ENCODE measurements at regions not wholly inside any gene's neighbourhood (a gene's known extent, or its start where the extent isn't known, plus 50 kb on each side); places are given as distances from the start of the nearest gene placed in this dataset.

DNA sequence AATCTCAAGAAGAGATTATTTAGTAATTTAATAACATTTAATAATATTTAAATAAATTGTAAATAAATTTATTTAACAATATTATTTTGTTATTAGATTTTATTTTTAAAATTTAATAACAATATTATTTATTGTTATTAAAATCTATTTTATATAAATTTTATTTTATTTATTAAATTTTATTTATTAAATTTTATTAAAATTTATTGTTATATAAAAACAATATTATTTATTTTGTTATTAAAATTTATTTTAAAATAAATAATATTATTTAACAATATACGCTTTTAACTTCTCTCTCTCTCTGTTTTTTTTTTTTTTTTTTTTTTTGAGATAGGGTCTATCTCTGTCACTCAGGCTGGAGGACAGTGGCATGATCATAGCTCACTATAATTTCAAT is 347.1 kb upstream of the LRRC7 start:
- TF ChIP-seq, protein P1, sequence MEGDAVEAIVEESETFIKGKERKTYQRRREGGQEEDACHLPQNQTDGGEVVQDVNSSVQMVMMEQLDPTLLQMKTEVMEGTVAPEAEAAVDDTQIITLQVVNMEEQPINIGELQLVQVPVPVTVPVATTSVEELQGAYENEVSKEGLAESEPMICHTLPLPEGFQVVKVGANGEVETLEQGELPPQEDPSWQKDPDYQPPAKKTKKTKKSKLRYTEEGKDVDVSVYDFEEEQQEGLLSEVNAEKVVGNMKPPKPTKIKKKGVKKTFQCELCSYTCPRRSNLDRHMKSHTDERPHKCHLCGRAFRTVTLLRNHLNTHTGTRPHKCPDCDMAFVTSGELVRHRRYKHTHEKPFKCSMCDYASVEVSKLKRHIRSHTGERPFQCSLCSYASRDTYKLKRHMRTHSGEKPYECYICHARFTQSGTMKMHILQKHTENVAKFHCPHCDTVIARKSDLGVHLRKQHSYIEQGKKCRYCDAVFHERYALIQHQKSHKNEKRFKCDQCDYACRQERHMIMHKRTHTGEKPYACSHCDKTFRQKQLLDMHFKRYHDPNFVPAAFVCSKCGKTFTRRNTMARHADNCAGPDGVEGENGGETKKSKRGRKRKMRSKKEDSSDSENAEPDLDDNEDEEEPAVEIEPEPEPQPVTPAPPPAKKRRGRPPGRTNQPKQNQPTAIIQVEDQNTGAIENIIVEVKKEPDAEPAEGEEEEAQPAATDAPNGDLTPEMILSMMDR (IDR thresholded peaks at IDR 0.05; ENCODE audit: unreplicated experiment in 3 of 3), result no peak
- no peaks in the 10 kb centered on the region for H3K9me3 Mint-ChIP-seq
- H3K36me3 Mint-ChIP-seq (ENCODE audit: low read depth), result no peaks in the 10 kb centered on the region
- H3K27ac Mint-ChIP-seq, result no peak overlapping the region
- H3K4me1 Mint-ChIP-seq, result no peaks in the 10 kb centered on the region
- H3K4me3 Mint-ChIP-seq, result no peak overlapping the region
- no peaks in the 10 kb centered on the region for H3K27me3 Mint-ChIP-seq (ENCODE audit: low read depth)

DNA sequence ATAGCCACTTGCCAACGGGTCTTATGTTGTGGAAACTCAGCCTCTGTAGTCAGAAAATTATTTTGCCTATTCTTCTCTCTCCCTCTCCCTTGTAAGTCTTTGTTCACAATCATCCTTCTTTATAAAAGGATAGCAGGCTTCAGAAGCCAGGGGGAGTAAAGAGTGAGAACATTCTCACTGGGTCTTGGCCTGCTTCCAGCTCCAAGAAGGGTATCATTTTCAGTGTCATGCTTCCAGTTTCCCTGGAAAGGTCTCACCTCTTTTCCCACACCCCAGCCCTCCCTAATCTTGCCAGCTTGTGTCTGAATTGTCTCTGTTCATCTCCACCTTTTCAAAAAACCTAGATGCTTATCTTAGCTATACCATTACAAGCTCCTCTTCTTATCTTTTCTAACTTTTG is 346.2 kb upstream of the LRRC7 start:
- no peak overlapping the region for H3K4me3 Mint-ChIP-seq
- H3K4me1 Mint-ChIP-seq, result no peaks in the 10 kb centered on the region

DNA sequence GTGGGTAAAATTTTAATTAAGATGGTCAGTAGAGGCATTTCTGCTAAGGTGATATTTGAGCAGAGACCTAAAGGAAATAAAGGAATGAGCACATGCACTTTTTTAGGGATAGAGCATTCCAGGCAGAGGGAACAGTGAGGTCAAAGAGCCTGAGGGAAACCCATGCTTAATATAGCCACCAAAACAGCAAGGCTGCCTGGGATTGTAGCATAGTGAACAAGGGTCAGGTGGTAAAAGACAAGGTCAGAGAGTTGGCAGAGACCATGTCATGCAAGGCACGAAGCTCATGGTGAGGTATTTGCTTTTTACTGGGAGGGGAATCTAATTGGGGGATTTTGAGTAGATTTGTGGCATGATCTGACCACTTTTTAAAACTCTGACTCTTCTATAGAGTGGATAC is 344.6 kb upstream of the LRRC7 start:
- Mint-ChIP-seq H3K9me3 (no peaks in the 10 kb centered on the region), H3K4me3 (no peak overlapping the region), H3K27me3 (ENCODE audit: low read depth) (no peaks in the 10 kb centered on the region), H3K36me3 (ENCODE audit: low read depth) (no peaks in the 10 kb centered on the region), H3K4me1 (no peaks in the 10 kb centered on the region), H3K27ac (no peak overlapping the region)
- TF ChIP-seq, protein P1 (IDR thresholded peaks at IDR 0.05; ENCODE audit: unreplicated experiment in 3 of 3), result no peak

More for the DNA sequence above, 346.2 kb upstream of the LRRC7 start:
- TF ChIP-seq, protein P1 (IDR thresholded peaks at IDR 0.05; ENCODE audit: unreplicated experiment in 3 of 3), result peak in 2 of 3 experiments; percentile 33 to 36
- Mint-ChIP-seq H3K27me3 (ENCODE audit: low read depth) (no peaks in the 10 kb centered on the region), H3K9me3 (no peaks in the 10 kb centered on the region), H3K27ac (no peak overlapping the region), H3K36me3 (ENCODE audit: low read depth) (no peaks in the 10 kb centered on the region)

DNA sequence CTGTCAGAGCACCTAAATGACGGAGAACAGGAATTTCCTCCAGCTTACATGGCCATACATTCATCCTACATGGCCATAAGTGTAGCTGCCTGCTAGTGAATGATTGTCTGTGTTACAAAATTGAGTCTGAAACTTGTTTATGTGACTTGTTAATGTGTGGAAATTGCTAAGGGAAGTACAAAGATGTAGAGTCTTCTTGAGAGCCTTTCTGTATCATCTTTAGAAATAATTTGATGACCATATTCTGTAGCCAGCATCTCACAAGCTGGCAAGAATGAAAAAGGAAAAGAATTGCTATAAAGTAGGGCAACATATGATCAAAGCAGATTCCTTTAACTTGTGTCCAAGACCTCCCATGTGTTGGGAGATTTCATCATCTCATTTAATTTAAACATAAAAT is 339.2 kb upstream of the LRRC7 start:
- TF ChIP-seq, protein P1 (IDR thresholded peaks at IDR 0.05; ENCODE audit: unreplicated experiment in 3 of 3), result no peak
- Mint-ChIP-seq H3K27ac (no peak overlapping the region), H3K4me1 (no peaks in the 10 kb centered on the region), H3K36me3 (ENCODE audit: low read depth) (no peaks in the 10 kb centered on the region), H3K27me3 (ENCODE audit: low read depth) (no peaks in the 10 kb centered on the region), H3K4me3 (no peak overlapping the region), H3K9me3 (no peaks in the 10 kb centered on the region)

DNA sequence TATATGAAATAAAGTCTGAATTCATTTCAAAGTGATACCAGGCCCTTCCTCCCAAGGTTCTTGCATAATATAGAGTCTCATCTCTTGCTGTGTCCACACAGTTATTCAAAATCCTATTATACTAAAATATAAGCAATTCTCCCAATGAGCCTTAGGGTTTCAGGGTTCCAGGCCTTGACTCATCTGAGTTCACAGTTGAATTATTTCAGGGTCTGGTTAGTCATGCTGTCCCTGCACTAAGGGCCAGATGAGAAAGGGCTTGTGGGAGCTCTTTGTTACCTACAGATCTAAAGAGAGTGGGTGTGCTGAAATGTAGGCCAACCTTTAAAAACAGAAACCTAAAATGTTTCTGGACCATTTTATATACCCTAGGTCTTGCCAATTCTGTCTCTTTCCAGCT is 337.5 kb upstream of the LRRC7 start:
- H3K27me3 Mint-ChIP-seq (ENCODE audit: low read depth), result no peaks in the 10 kb centered on the region
- no peaks in the 10 kb centered on the region for H3K36me3 Mint-ChIP-seq (ENCODE audit: low read depth)
- H3K27ac Mint-ChIP-seq, result no peak overlapping the region
- TF ChIP-seq, protein P1 (IDR thresholded peaks at IDR 0.05; ENCODE audit: unreplicated experiment in 3 of 3), result no peak
- no peaks in the 10 kb centered on the region for H3K9me3 Mint-ChIP-seq
- H3K4me1 Mint-ChIP-seq, result no peaks in the 10 kb centered on the region
- H3K4me3 Mint-ChIP-seq, result no peak overlapping the region

DNA sequence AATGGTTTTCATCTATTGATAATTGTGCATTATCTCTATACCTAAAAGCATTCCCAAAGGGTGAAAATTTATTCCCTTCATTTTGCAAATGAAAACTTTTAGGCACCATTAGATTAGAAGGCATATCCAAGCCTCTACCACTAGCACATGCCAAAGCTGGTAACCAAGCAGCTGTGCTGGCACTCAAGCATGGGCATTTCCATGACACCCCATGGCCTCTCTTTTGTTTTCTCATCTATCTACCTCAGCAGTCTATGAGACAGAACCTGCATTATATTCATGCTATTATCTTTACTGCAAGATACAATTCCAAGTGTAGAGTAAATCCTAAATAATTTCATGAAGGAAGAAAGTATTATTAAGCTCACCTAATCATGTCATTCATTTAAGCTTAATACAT is 334.3 kb upstream of the LRRC7 start:
- H3K27me3 Mint-ChIP-seq (ENCODE audit: low read depth), result no peaks in the 10 kb centered on the region
- no peak overlapping the region for H3K4me3 Mint-ChIP-seq
- H3K36me3 Mint-ChIP-seq (ENCODE audit: low read depth), result no peaks in the 10 kb centered on the region
- H3K27ac Mint-ChIP-seq, result no peak overlapping the region
- TF ChIP-seq, protein P1 (IDR thresholded peaks at IDR 0.05; ENCODE audit: unreplicated experiment in 3 of 3), result no peak
- no peaks in the 10 kb centered on the region for H3K9me3 Mint-ChIP-seq
- H3K4me1 Mint-ChIP-seq, result no peaks in the 10 kb centered on the region

Data from nephron (organoid).